K562 (cell line): ENCODE measurements at regions not wholly inside any gene's neighbourhood (a gene's known extent, or its start where the extent isn't known, plus 50 kb on each side); places are given as distances from the start of the nearest gene placed in this dataset.

ENCODE experiments used
- EHMT2 ChIP-seq: fragments of 450-650 bp; IDR thresholded peaks from 2 replicates; pipeline ENCODE4 v1.6.1; 2018; ENCODE audit warnings: antibody characterized with exemption
- MAFF ChIP-seq: IDR thresholded peaks from 2 replicates; pipeline ENCODE4 v1.6.1; 2012; ENCODE audit warnings: low read length, improper control_type of control experiment
- TBP ChIP-seq: optimal IDR thresholded peaks from 2 replicates; pipeline ENCODE3; 2011; ENCODE audit warnings: low read depth, low read length, improper control_type of control experiment

- TF ChIP-seq TBP: no peak
- no peak for TF ChIP-seq EHMT2
- no peak for TF ChIP-seq MAFF
Measured at GRCh38 chr11:57935402-57936049, 88.2 kb upstream of the OR9Q1 start.
